Endothelial cell of umbilical vein (primary cell): ENCODE measurements at regions not wholly inside any gene's neighbourhood (a gene's known extent, or its start where the extent isn't known, plus 50 kb on each side); places are given as distances from the start of the nearest gene placed in this dataset.

Experiments
- CTCF ChIP-seq, 2 donors: IDR thresholded peaks; 1 replicate in 1 of 2; 2 replicates in 1 of 2; pipeline ENCODE4 v1.5.1; 2011; ENCODE audit warnings: low read length in 2 of 2, mild to moderate bottlenecking in 2 of 2, moderate library complexity in 2 of 2, control low read depth in 1 of 2, inconsistent platforms in 1 of 2, low read depth in 1 of 2; ENCODE audit not compliant: insufficient read depth in 1 of 2; ENCODE audit errors: extremely low read depth in 1 of 2
- EZH2 ChIP-seq: IDR thresholded peaks from 2 replicates; pipeline ENCODE4 v1.6.1; 2012; ENCODE audit warnings: borderline replicate concordance, low read depth, mild to moderate bottlenecking, moderate library complexity, low read length, inconsistent platforms; ENCODE audit not compliant: severe bottlenecking
- FOS ChIP-seq: IDR thresholded peaks from 2 replicates; pipeline ENCODE4 v1.6.1; 2011; ENCODE audit warnings: mild to moderate bottlenecking, low read length, moderate library complexity, borderline replicate concordance; ENCODE audit not compliant: insufficient read depth
- MYC ChIP-seq: IDR thresholded peaks from one replicate; pipeline ENCODE4 v1.6.1; 2011; ENCODE audit warnings: mild to moderate bottlenecking, low read depth, low read length
- POLR2A ChIP-seq: IDR thresholded peaks from 2 replicates; pipeline ENCODE4 v1.6.1; 2012; ENCODE audit warnings: low read depth, mild to moderate bottlenecking, control low read depth, low read length
- POLR2AphosphoS5 ChIP-seq: IDR thresholded peaks from 2 replicates; pipeline ENCODE4 v1.6.1; 2012; ENCODE audit warnings: low read depth, mild to moderate bottlenecking, control low read depth, low read length, moderate library complexity; ENCODE audit not compliant: insufficient read depth

GRCh38 chr5:148902478-148902877 lies 76.1 kb downstream of the ADRB2 start:
- TF ChIP-seq CTCF (IDR thresholded peaks at IDR 0.05; ENCODE audit: extremely low read depth in 1 of 2, insufficient read depth in 1 of 2, low read depth in 1 of 2, low read length in 2 of 2) = no peak
- TF ChIP-seq MYC = no peak
- no peak for TF ChIP-seq POLR2A
- TF ChIP-seq EZH2 = no peak
- TF ChIP-seq POLR2AphosphoS5 = no peak
- TF ChIP-seq FOS = no peak
